Islet precursor cell (in vitro differentiated cells): ENCODE measurements at regions not wholly inside any gene's neighbourhood (a gene's known extent, or its start where the extent isn't known, plus 50 kb on each side); places are given as distances from the start of the nearest gene placed in this dataset.
"Not testable (repeated sequence)": the region's sequence is repeated elsewhere in the genome, so short reads cannot be mapped to it uniquely, and the experiment has no call there.

Source experiments
- DNase-seq: peaks from one replicate; pipeline ENCODE4 v3.0.0-alpha.2; 2018

GRCh38 chr12:93080994-93081809, 152.1 kb upstream of the EEA1 start:
- peak; percentile 94 for DNase-seq

GRCh38 chr12:93081810-93082165, 152.7 kb upstream of the EEA1 start:
- DNase-seq = peak; percentile 72

GRCh38 chr12:93085383-93086287, 156.5 kb upstream of the EEA1 start:
- no peak for DNase-seq

DNA sequence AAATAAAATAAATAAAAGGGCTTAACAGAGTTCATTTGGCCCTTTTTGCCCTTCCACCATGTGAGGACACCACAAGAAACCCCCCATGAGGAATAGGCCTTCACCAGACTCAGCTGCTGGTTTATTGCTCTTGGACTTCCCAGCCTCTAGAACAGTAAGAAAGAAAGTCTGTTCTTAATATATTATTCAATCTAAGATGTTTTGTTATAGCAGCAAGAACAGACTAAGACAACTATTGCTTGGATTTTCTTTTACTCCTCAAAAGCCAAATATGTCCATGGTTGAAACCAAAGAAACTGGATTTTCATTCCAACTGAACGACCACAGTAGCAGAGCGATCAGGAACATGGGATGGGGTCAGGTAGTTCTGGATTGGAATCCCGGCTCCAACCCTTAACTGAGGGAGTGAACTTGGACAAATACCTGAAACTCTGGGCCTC, 157.2 kb upstream of the EEA1 start:
- no peak for DNase-seq

- no peak for DNase-seq
These were observed 158.9 kb upstream of the EEA1 start for GRCh38 chr12:93087840-93088610.

DNA sequence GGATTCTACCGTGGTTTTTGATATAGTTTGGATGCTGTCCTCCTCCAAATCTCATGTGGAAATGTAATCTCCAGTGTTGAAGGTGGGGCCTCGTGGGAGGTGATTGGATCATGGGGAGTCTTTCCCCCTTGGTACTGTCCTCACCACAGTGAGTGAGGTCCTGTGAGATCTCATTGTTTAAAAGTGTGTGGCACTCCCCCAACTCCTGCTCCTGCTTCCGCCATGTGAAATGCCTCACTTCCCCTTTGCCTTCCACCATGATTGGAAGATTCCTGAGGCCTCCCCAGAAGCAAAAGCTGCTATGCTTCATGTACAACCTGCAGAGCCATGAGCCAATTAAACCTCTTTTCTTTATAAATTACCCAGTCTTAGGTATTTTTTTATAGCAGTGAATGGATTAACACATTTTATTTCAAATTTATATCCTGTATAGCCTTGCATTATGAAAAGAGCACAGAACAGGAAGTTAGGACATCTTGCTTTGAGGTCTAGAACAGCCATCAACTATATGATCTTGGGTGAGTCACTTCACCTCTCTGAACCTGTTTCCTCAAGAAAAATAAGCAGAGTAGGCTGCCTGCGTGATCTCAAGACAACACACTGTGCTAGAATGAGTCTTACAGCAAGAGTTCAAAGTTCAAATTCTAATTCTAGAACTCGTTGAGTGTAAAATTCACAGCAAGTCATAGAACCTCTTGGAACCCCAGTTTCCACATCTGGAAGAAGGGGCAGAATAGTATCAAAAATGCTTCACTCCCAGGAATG, 160.9 kb upstream of the EEA1 start:
- DNase-seq = no peak

GRCh38 chr12:93090731-93091172, 161.7 kb upstream of the EEA1 start:
- DNase-seq = no peak

DNA sequence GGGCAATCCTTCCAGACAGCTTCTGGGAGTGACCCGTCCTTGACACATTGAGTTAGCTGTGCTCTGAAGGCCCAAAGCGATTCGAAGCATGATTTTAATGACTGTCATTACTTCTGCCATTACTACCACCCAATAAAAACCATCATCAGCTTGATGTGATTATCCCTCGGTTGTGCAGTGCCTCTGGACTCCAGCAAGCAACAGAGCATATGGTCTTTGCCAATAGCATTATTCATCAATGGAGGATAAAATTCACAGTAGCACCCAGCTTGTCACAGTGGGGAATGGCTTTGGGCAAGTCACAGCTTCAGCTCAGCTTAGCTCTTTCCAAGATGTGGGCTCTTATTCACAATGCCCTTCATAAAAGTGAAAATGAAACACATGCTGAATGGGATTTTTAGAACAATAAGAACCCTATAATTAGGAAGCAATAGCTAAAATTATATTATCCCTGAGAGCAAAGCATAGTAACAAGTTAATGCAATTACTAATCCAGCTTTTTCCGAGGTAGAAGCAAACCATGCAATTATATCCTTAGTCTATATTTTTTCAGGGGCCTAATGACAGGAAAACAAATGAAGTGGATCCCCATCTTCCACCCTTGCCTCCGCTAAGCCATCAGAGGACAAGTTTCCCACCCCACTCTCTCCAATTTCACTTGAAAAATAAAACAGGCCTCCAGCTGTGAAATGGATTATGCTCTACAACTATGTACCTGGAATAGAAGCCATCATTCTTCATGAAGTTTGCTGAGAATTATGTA, 163.0 kb upstream of the EEA1 start:
- DNase-seq = no peak

- no peak for DNase-seq
These were observed 163.5 kb upstream of the EEA1 start for GRCh38 chr12:93092649-93092945.

DNA sequence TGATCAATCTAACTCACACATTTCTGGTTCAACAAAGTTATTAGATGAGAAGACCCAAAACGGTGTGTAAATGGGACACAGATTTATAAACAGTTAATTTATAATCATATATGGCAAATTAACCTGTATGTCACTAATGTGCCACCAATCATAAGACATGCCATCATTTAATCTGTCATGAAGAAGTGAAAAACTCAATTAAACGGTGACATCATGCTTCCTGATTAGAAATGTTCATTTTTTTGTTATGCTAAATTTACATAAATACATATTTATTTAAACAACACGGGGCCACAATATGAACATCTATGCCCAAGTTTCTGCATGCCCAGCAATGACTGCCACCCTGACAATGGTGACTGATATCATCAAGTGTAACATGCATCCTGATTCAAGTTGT, 164.1 kb upstream of the EEA1 start:
- no peak for DNase-seq

- DNase-seq = not testable (repeated sequence)
These were observed 165.1 kb upstream of the EEA1 start for GRCh38 chr12:93094222-93094621.

- no peak for DNase-seq
These were observed 166.1 kb upstream of the EEA1 start for GRCh38 chr12:93094988-93095737.

GRCh38 chr12:93097417-93097816, 168.3 kb upstream of the EEA1 start:
- DNase-seq = no peak

DNA sequence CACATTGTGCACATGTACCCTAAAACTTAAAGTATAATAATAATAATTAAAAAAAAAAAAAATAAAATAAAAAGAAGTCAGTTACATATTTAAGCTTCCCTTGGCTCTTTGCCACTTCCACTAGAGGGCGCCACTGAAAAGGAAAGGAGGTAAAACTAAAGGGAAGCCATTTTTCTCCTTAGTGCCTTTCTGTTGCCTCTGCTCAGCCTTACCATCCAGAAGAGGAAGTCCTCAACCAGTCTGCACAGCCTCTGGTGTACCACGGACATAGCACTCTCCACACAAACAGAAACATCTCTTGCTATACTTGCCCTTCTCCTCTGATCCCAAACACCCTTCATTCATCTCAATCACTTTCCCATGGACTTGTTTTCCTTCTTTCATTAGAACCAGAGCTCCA, 169.0 kb upstream of the EEA1 start:
- DNase-seq = peak; percentile 67

DNA sequence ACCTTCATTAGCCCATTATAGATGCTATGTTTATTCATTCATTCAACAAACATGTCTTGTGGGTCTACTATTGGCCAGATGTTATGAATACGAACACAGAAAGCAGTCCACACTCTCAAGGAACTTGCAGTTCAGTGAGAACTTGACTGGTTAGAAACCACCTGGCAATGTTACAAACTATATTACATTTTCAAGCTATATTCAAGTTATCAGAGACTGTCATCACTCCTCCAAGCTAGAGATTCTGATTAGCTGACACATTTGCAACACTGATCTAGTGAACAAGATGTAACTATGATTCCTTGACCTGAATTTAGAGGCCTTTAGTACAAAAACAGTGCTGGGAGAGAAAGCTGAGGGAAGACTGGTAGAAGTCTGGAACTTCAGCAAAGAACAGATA, 170.7 kb upstream of the EEA1 start:
- no peak for DNase-seq

GRCh38 chr12:93100610-93101009, 171.5 kb upstream of the EEA1 start:
- no peak for DNase-seq

GRCh38 chr12:93101367-93101766, 172.3 kb upstream of the EEA1 start:
- DNase-seq = no peak

DNA sequence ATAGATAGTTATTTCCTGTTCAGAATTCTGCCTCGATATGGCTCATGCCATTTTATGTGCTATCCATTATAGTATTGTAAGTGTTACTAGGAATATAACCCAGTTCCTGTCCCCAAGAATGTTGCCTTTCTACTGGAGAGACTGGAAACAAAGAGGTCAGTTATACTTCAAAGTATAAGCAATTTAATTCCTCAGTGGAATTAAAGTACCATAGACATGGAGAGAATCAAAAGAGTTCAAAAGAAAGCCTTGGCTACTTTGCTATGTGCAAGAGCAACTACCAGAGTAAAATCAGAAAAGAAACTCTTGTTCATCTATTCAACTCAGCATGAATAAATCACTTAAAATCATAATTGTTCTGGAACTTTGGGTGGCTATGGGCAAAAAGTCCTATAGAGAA, 173.2 kb upstream of the EEA1 start:
- DNase-seq = no peak

DNA sequence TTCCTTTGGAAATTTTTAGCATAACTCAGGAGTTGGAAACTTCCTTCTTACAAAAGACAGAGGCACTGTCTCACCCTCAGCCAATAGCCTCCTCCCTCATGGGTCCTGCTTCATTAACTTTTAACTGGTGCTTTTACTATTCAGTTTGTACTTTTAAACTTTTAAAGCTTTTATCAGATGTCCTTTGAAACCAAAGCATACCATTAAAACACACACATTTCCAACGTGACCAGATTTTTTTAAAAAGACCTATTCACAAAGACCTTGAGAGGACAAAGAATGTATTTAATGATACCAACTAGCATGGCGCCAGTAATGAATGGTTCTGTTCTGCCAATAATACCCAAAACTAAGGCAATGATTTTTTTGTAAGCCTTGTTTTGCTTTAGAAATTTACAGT, 173.6 kb upstream of the EEA1 start:
- DNase-seq = no peak

DNA sequence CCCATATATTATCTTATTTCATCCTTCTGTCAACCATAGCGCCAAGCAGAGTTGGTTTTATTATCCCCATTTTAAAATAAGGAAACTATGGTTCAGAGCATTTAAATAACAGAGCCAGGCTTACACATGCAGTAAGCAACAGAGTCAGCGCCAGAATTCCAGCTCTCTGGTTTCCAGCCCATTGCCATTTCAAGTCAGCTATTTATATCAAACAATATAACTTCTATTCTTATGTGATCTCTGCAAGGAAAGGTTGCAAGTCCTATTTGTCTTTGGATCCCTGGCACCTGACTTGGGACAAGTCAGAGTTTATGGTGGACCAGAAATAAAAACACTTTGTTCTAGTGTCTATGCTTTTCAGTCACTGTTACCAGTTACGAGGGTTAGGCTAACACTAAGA, 174.1 kb upstream of the EEA1 start:
- DNase-seq = no peak

- DNase-seq = no peak
These were observed 175.4 kb upstream of the EEA1 start for GRCh38 chr12:93104535-93104934.
